Natural killer cell (primary cell): ENCODE measurements at regions not wholly inside any gene's neighbourhood (a gene's known extent, or its start where the extent isn't known, plus 50 kb on each side); places are given as distances from the start of the nearest gene placed in this dataset.
A peak's percentile ranks its signal among the peaks of the same experiment; 100 is the strongest.

Source experiments
- ATAC-seq, 3 donors: fragments of 150-1000 bp in 2 of 3; fragments of 200-7000 bp in 1 of 3; cut with Tn5 transposase; 1 replicate in 1 of 3; 2 replicates in 2 of 3; pipeline ENCODE4 v1.10.0; 2021; ENCODE audit warnings: mild to moderate bottlenecking in 2 of 3, moderate library complexity in 2 of 3
- DNase-seq, 2 donors: peaks; one replicate each; pipeline versions ENCODE4 v3.0.0 to v3.0.0-alpha.2; 2013 to 2021; ENCODE audit warnings: mixed read lengths in 1 of 2
- H3K27ac ChIP-seq: one replicate; pipeline ENCODE4 v1.5.1; 2013; ENCODE audit warnings: mild to moderate bottlenecking, low read length
- H3K27me3 ChIP-seq: one replicate; pipeline ENCODE4 v1.6.1; 2013; ENCODE audit warnings: low read length; ENCODE audit not compliant: control insufficient read depth, insufficient read depth
- H3K36me3 ChIP-seq: one replicate; pipeline ENCODE4 v1.6.1; 2013; ENCODE audit warnings: low read length; ENCODE audit not compliant: control insufficient read depth, insufficient read depth
- H3K4me1 ChIP-seq: one replicate; pipeline ENCODE4 v1.6.1; 2013; ENCODE audit warnings: low read length; ENCODE audit not compliant: control insufficient read depth, insufficient read depth
- H3K4me3 ChIP-seq: one replicate; pipeline ENCODE4 v1.5.1; 2013; ENCODE audit warnings: low read length
- H3K9me3 ChIP-seq: one replicate; pipeline ENCODE4 v1.6.1; 2013; ENCODE audit warnings: low read length; ENCODE audit not compliant: control insufficient read depth, insufficient read depth
- H3K27ac Mint-ChIP-seq, 2 donors: one replicate each; pipeline ENCODE4 v1.8.0; 2022; ENCODE audit warnings: mild to moderate bottlenecking in 2 of 2, mixed read lengths in 2 of 2, moderate library complexity in 1 of 2
- H3K27me3 Mint-ChIP-seq, 2 donors: one replicate each; pipeline ENCODE4 v1.8.0; 2022; ENCODE audit warnings: low read depth in 2 of 2, mixed read lengths in 2 of 2
- H3K36me3 Mint-ChIP-seq: one replicate; pipeline ENCODE4 v1.8.0; 2022; ENCODE audit warnings: mixed read lengths
- H3K4me1 Mint-ChIP-seq, 2 donors: one replicate each; pipeline ENCODE4 v1.8.0; 2022; ENCODE audit warnings: mixed read lengths in 2 of 2
- H3K4me3 Mint-ChIP-seq: one replicate; pipeline ENCODE4 v1.8.0; 2022; ENCODE audit warnings: mild to moderate bottlenecking, moderate library complexity, mixed read lengths
- H3K9me3 Mint-ChIP-seq, 2 donors: one replicate each; pipeline ENCODE4 v1.8.0; 2022; ENCODE audit warnings: mixed read lengths in 2 of 2
- CTCF ChIP-seq: fragments of 200-600 bp; IDR thresholded peaks from one replicate; pipeline ENCODE4 v1.8.0; 2022; ENCODE audit warnings: antibody characterized with exemption
- WGBS: methylation state at CpG from one replicate; pipeline ENCODE4 v1.1.7; 2013; ENCODE audit warnings: missing lambda C conversion rate; ENCODE audit not compliant: insufficient coverage; 5-methylcytosine and 5-hydroxymethylcytosine counted together
- intact Hi-C: fragments of 100-400 bp; cut with micrococcal nuclease; formaldehyde crosslinking; loops from one replicate; pipeline ENCODE4 v1.14.2; 2022

- no peaks in the 10 kb centered on the region for H3K9me3 ChIP-seq
- H3K27ac ChIP-seq, result no peak overlapping the region
- peaks cover 5% of the 10 kb centered on the region for H3K4me1 ChIP-seq
- Mint-ChIP-seq H3K9me3 (no peaks in the 10 kb centered on the region), H3K36me3 (no peaks in the 10 kb centered on the region), H3K27me3 (peaks cover 0 to 3% of the 10 kb centered on the region in 2 donors), H3K4me3 (no peak overlapping the region), H3K4me1 (peaks cover 5 to 9% of the 10 kb centered on the region in 2 donors), H3K27ac (no peak overlapping the region)
- no peak for TF ChIP-seq CTCF
- no peak overlapping the region for H3K4me3 ChIP-seq
- intact Hi-C loops, result no loop called here
- DNase-seq (no peak), ATAC-seq (no peak)
- no peaks in the 10 kb centered on the region for H3K36me3 ChIP-seq
- 100% methylated on average over 3 of the region's 6 CpGs for WGBS
- H3K27me3 ChIP-seq, result no peaks in the 10 kb centered on the region
Measured at GRCh38 chr6:139545206-139546105, 171.0 kb upstream of the CITED2 start.

- WGBS, result 70% methylated on average over 2 of the region's 2 CpGs
- Histone ChIP-seq H3K27ac (no peak overlapping the region), H3K27me3 (no peaks in the 10 kb centered on the region), H3K36me3 (no peaks in the 10 kb centered on the region), H3K4me3 (no peak overlapping the region), H3K4me1 (peaks cover 12% of the 10 kb centered on the region), H3K9me3 (no peaks in the 10 kb centered on the region)
- intact Hi-C loops, result no loop called here
- Mint-ChIP-seq H3K4me3 (no peak overlapping the region), H3K27me3 (no peaks in the 10 kb centered on the region), H3K4me1 (peaks cover 13 to 17% of the 10 kb centered on the region in 2 donors), H3K27ac (no peak overlapping the region), H3K9me3 (no peaks in the 10 kb centered on the region), H3K36me3 (no peaks in the 10 kb centered on the region)
- DNase-seq, result no peak
- no peak for TF ChIP-seq CTCF
- no peak for ATAC-seq
Measured at GRCh38 chr6:139544701-139545057, 170.2 kb upstream of the CITED2 start.

- Mint-ChIP-seq H3K36me3 (no peaks in the 10 kb centered on the region), H3K9me3 (no peaks in the 10 kb centered on the region), H3K27ac (no peak overlapping the region), H3K4me3 (no peak overlapping the region), H3K27me3 (no peaks in the 10 kb centered on the region), H3K4me1 (peaks cover 16 to 23% of the 10 kb centered on the region in 2 donors)
- intact Hi-C loops, result no loop called here
- DNase-seq (no peak), ATAC-seq (no peak)
- TF ChIP-seq CTCF, result no peak
- Histone ChIP-seq H3K27ac (no peak overlapping the region), H3K4me3 (no peak overlapping the region), H3K36me3 (no peaks in the 10 kb centered on the region), H3K27me3 (no peaks in the 10 kb centered on the region), H3K4me1 (peaks cover 13% of the 10 kb centered on the region), H3K9me3 (no peaks in the 10 kb centered on the region)
- 100% methylated on average over 1 of the region's 3 CpGs for WGBS
Measured at GRCh38 chr6:139542351-139542750, 167.9 kb upstream of the CITED2 start.

GRCh38 chr6:139540894-139541293 is 166.4 kb upstream of the CITED2 start:
- DNase-seq (no peak), ATAC-seq (no peak)
- Histone ChIP-seq H3K9me3 (no peaks in the 10 kb centered on the region), H3K27ac (no peak overlapping the region), H3K4me1 (peaks cover 13% of the 10 kb centered on the region), H3K27me3 (no peaks in the 10 kb centered on the region), H3K4me3 (no peak overlapping the region), H3K36me3 (no peaks in the 10 kb centered on the region)
- Mint-ChIP-seq H3K27me3 (no peaks in the 10 kb centered on the region), H3K36me3 (no peaks in the 10 kb centered on the region), H3K4me3 (no peak overlapping the region), H3K9me3 (no peaks in the 10 kb centered on the region), H3K4me1 (peaks cover 16 to 23% of the 10 kb centered on the region in 2 donors), H3K27ac (peak overlapping the region; percentile 2 to 69)
- 72% methylated on average over 1 of the region's 1 CpG for WGBS
- intact Hi-C loops, result no loop called here
- no peak for TF ChIP-seq CTCF
